Adrenal gland (tissue), 5 donors: ENCODE measurements at regions not wholly inside any gene's neighbourhood (a gene's known extent, or its start where the extent isn't known, plus 50 kb on each side); places are given as distances from the start of the nearest gene placed in this dataset.

Experiments used
- POLR2A ChIP-seq, 2 donors: fragments of 450-650 bp; IDR thresholded peaks; one replicate each; pipeline ENCODE4 v1.6.1; 2017; ENCODE audit warnings: antibody characterized with exemption in 2 of 2, mild to moderate bottlenecking in 2 of 2, moderate library complexity in 1 of 2
- TF ChIP-seq, protein P1 (sequence below), 6 experiments: fragments of 450-650 bp in 4 of 6; fragments of 200-600 bp in 2 of 6; sonication (generic) in 1 of 6; IDR thresholded peaks; 1 replicate in 5 of 6; 2 replicates in 1 of 6; pipeline versions ENCODE4 v1.5.1 to v1.8.0; 2016 to 2021; ENCODE audit warnings: antibody characterized with exemption in 6 of 6, mild to moderate bottlenecking in 2 of 6, moderate library complexity in 1 of 6
- donor health status: DM: no; HTN: no; CAD: no.

DNA sequence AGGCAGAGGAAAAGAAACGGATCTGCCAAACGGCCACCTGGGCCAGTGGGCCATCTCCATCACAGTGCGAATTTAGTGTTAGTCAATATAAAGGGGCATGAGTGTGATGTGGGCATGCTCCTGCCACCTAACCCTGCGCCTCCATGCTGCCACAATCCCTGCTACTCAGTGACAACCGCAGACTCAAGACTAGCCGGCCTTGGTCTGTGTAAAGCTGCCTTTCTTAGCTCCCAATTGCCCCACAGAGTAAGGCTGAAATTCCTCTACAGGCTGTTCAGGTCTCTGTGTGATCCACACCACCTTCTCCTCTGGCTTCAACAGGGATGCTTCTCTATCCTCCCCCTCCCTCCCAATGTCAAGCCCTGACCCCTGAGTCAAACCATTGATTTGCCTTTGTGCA lies 269.7 kb downstream of the XXYLT1 start:
- TF ChIP-seq POLR2A (IDR thresholded peaks at IDR 0.05) = no peak
- TF ChIP-seq, protein P1, sequence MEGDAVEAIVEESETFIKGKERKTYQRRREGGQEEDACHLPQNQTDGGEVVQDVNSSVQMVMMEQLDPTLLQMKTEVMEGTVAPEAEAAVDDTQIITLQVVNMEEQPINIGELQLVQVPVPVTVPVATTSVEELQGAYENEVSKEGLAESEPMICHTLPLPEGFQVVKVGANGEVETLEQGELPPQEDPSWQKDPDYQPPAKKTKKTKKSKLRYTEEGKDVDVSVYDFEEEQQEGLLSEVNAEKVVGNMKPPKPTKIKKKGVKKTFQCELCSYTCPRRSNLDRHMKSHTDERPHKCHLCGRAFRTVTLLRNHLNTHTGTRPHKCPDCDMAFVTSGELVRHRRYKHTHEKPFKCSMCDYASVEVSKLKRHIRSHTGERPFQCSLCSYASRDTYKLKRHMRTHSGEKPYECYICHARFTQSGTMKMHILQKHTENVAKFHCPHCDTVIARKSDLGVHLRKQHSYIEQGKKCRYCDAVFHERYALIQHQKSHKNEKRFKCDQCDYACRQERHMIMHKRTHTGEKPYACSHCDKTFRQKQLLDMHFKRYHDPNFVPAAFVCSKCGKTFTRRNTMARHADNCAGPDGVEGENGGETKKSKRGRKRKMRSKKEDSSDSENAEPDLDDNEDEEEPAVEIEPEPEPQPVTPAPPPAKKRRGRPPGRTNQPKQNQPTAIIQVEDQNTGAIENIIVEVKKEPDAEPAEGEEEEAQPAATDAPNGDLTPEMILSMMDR (IDR thresholded peaks at IDR 0.05) = no peak
